ENCODE measurements at regions not wholly inside any gene's neighbourhood (a gene's known extent, or its start where the extent isn't known, plus 50 kb on each side); places are given as distances from the start of the nearest gene placed in this dataset.
A peak's percentile ranks its signal among the peaks of the same experiment; 100 is the strongest.

- no peak for DNase-seq (ENCODE audit: low read depth)
Measured at GRCh38 chr14:61192989-61193388, 88.1 kb downstream of the TMEM30B start.

GRCh38 chr14:61191733-61192132, 89.4 kb downstream of the TMEM30B start:
- DNase-seq (ENCODE audit: low read depth), result no peak

GRCh38 chr14:61190341-61190740, 90.8 kb downstream of the TMEM30B start:
- DNase-seq (ENCODE audit: low read depth), result no peak

GRCh38 chr14:61188978-61189808, 91.9 kb downstream of the TMEM30B start:
- DNase-seq (ENCODE audit: low read depth), result peak; percentile 49

GRCh38 chr14:61188196-61188595, 92.9 kb downstream of the TMEM30B start:
- DNase-seq (ENCODE audit: low read depth), result no peak

GRCh38 chr14:61187196-61187905, 93.8 kb downstream of the TMEM30B start:
- no peak for DNase-seq (ENCODE audit: low read depth)

GRCh38 chr14:61186341-61187195, 94.6 kb downstream of the TMEM30B start:
- DNase-seq (ENCODE audit: low read depth), result no peak

- DNase-seq (ENCODE audit: low read depth), result no peak
Measured at GRCh38 chr14:61185534-61185933, 95.6 kb downstream of the TMEM30B start.

- DNase-seq (ENCODE audit: low read depth), result peak; percentile 82
Measured at GRCh38 chr14:61184112-61184511, 97.0 kb downstream of the TMEM30B start.

- no peak for DNase-seq (ENCODE audit: low read depth)
Measured at GRCh38 chr14:61183196-61183885, 97.8 kb downstream of the TMEM30B start.

GRCh38 chr14:61179796-61180398, 101.2 kb downstream of the TMEM30B start:
- peak; percentile 39 for DNase-seq (ENCODE audit: low read depth)

- DNase-seq (ENCODE audit: low read depth), result peak; percentile 91
Measured at GRCh38 chr14:61179061-61179690, 102.0 kb downstream of the TMEM30B start.

- peak; percentile 99 for DNase-seq (ENCODE audit: low read depth)
Measured at GRCh38 chr14:61178226-61179060, 102.7 kb downstream of the TMEM30B start.

- peak; percentile 67 for DNase-seq (ENCODE audit: low read depth)
Measured at GRCh38 chr14:61177279-61178225, 103.6 kb downstream of the TMEM30B start.

GRCh38 chr14:61176686-61177085, 104.5 kb downstream of the TMEM30B start:
- no peak for DNase-seq (ENCODE audit: low read depth)

- peak; percentile 86 for DNase-seq (ENCODE audit: low read depth)
Measured at GRCh38 chr14:61174987-61175386, 106.2 kb downstream of the TMEM30B start.

GRCh38 chr14:61174441-61174891, 106.7 kb downstream of the TMEM30B start:
- DNase-seq (ENCODE audit: low read depth), result no peak

GRCh38 chr14:61171727-61172126, 109.4 kb downstream of the TMEM30B start:
- no peak for DNase-seq (ENCODE audit: low read depth)

All from renal cortical epithelial cell (primary cell).